Stimulated activated CD8-positive, alpha-beta memory T cell treated with anti-CD3 and anti-CD28 coated beads, Interleukin-12 subunit alpha, Interleukin-12 subunit beta, amount 100 ng/mL, for 24 hours (primary cell): ENCODE measurements at regions not wholly inside any gene's neighbourhood (a gene's known extent, or its start where the extent isn't known, plus 50 kb on each side); places are given as distances from the start of the nearest gene placed in this dataset.
"Not testable (repeated sequence)": the region's sequence is repeated elsewhere in the genome, so short reads cannot be mapped to it uniquely, and the experiment has no call there.

Experiments used
- DNase-seq: peaks from one replicate; pipeline ENCODE4 v3.0.0-alpha.2; 2020; ENCODE audit errors: extremely low read depth

DNA sequence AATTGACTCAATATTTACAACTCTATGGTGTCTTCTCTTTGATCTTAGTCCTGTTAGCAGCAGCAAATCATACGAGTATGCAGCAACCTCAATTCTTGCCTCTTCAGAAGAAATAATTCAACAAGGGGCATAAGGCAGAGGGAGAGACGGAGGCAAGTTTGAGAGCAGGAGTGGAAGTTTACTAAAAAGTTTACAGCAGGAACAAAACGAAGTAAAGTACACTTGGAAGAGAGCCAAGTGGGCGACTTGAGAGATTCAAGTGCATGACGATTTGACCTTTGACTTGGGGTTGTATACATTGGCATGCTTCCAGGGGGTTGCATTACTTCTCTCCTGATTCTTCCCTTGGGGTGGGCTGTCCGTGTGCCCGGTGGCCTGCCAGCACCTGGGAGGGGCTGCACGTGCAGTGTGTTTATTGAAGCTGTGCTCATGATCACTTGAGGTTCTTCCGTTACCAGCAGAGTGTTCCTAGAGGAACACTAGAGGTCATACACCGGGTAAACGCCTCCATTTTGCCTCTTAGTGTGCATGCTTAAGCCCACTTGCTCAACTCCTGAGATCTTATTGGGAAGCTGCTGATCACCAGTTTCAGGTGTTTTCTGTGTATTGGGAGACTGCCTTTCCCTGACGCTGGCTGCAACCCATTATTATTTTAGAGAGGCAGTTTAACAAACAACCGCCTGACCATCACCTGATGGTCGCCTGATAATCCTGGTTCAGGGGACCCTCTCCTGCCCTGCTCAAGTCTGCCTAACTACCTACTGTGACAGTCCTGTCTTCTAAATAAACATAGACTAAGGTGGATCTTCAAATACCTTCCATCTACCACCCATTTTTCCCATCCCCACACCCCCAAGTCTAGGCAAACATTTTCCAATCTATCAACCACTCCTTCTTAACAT lies 172.4 kb upstream of the MYLIP start:
- DNase-seq, result no peak

DNA sequence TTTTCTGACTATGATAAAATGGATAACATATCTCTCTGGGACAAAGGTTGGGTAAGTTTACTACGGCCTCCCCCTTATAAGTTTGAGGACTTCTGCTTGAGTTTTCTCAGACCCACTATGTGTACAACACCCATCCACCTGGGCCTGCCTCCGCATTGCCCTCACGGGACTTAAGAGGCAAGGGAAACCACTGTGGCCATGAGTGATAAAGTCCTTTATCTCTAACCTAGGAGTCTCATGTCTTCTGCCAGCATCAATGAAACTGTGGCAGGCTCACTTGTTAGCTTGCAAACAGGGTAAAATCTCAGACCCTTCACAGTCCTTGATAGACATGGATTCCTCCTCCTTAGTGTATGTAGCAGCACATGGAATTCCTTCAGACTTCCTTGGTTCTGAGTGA lies 173.4 kb upstream of the MYLIP start:
- no peak for DNase-seq

DNA sequence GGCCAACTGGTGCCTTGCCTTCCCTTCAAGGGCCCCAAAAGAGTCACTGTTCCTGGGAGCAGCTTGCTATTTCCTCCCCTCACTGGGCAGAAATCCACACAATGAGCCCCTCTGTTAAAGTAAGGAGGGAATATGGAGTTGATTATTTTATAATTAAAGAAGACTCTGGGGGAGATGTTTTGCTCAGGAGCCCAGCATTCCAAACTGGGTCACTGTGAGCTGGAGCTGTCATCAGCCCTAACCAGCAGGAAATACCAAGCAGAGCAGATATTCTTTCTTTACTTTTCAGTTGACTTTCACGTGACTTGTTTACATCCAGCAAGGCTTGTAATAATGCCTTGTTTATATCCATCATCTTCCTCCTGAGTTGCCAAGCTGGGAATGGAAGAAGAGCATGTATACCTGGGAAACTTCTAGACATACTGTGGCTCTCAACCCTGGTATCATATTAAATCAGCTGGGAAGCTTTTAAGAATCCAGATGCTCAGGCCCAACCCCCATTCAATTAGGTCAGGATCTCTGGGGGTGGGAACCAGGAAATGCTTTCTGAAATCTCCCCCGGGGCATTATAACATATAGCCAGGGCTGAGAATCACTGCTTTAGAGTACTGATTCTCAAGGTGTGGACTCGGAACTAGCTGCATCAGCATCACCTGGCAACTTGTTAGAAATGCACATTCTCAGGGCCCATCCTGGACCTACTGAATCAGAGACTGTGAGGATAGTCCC lies 175.6 kb upstream of the MYLIP start:
- DNase-seq, result no peak

- DNase-seq, result no peak
Measured at GRCh38 chr6:15952231-15953151, 176.4 kb upstream of the MYLIP start.

DNA sequence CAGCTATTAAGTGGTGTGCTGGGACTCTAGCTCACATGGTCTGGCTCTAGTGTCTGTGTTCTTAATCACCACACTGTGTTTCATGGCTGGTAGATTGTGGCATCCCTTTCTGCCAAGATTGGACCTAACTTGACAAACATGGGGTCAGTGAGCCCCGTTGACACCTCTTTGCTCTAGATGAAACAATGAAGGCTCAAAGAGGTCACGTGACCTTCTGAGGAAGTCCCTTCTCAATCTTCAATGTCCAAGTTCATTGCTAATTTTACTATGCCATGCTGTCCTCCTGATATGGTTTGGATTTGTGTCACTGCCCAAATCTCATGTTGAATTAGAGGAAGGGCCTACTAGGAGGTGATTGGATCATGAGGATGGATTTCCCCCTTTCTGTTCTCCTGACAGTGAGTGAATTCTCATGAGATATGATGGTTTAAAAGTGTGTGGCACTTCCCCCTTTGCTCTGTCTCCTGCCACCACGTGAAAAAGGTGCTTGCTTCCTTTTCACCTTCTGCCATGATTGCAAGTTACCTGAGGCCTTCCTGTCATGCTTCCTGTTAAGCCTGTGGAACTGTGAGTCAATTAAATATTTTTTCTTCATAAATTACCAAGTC lies 177.8 kb upstream of the MYLIP start:
- no peak for DNase-seq

DNA sequence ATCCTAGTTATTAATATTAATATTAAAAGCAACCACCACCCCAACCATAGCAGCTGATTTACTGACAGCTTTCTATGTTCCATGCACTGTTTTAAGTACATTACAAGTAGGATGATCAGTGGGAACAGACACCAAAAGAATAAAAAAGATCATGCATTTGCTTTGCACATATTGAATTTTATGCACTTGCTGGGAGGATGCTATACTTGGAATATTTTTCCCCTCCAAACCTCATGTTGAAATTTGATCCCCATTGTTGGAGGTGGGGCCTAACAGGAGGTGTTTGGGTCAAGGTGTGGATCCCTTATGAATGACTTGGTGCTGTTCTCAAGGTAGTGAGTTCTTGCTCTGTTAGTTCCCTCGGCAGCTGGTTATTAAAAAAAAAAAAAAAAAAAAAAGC lies 178.9 kb upstream of the MYLIP start:
- DNase-seq, result no peak

DNA sequence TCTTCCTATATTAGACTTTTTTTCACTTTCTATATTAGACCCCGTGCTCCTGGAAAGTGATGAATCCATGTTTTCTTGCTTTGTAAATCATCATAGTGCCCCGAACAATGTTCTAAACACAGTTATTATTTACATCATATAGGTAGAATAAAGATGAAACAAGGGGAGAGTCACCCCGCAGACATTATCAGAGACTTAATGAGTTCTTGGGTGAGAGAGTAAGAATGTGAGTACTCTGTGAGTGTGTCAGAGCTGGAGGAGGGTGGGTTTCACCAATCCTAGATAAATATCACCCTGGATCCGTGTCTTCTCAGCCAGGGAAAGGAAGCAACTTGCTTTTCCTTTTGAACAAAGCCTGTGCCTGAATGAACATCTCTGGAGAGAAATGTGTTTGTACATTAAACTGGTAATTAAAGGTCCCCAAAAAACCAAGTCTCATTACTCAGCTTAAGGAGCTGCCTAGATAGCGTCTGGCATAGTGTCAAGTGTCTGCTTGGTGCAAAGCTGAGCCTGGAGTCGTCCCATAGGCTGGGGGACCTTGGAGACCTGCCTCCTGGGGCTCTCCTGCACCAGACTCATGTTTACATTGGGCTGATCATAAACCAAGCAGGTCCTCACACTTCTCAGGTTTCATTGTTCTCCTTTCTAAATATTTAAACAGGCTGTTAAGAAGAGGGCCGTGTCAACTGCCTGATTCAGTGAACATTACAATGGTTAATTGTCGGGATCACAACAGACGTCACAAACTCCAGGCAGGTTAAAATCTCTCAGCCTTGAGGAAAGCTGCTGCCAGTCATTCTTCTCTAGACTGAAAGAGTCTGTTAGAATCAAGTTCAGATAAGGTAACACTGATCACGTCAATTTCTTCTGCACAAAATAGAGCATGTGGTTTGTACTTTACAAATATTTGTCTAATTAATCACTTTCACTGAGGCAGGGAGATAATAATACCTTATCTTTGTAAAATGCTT lies 179.7 kb upstream of the MYLIP start:
- no peak for DNase-seq

GRCh38 chr6:15947923-15948322 lies 181.0 kb upstream of the MYLIP start:
- no peak for DNase-seq

- DNase-seq, result no peak
Measured at GRCh38 chr6:15947436-15947835, 181.4 kb upstream of the MYLIP start.

GRCh38 chr6:15946701-15947385 lies 182.0 kb upstream of the MYLIP start:
- no peak for DNase-seq

GRCh38 chr6:15945593-15946159 lies 183.2 kb upstream of the MYLIP start:
- no peak for DNase-seq

DNA sequence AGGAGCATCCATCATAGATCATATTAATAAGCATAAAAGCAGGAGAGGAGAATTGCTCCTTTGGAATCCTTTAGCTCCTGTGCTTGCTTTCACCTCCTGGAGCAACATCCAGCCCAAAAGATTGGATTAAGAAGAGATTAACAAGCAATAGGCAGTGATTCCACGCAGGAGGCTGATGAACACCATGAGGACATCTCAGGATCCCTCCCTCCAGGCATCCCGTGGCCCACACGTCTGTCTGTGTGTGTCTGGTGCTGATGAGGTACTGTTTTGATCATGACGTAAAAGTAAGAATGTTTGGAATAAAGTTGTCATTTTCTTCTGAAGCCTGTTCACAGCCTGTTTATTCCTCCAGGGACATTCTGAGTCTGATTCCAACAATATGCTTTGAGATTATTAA lies 185.5 kb upstream of the MYLIP start:
- no peak for DNase-seq

DNA sequence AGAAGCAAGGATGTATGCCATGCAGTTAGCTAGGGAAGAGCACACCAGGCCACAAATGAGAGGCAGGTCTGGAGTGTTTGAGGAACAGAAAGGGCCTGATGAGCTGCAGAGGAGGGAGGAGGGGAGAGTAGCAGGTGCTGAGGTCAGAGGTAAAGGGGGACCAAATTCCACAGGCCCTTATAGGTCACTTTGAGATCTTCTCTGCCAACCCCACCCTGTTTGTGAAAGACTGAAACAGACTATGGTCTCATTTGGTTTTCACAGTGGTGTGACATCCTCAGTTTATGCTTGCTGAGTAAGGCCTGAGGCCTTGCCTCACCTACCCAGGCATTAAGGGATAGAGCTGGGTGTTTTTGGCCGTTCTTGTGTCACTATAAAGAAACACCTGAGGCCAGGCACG lies 187.7 kb upstream of the MYLIP start:
- DNase-seq, result no peak

DNA sequence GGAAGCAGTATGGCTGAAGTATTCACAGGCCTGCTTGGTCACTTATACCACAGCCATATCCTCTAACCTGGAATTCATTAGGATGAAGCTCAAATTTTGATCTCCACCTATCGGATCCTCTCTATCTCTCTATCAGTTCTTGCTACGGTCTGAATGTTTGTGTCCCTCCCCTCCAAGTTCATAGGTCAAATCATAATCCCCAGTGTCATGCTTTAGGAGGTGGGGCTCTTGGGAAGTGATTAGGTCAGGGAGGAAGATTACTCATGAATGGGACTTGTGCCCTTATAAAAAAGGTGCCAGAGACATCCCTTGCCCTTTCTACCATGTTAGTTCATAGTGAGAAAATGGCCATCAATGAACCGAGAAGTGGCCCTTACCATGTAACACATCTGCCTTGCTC lies 190.8 kb upstream of the MYLIP start:
- no peak for DNase-seq

DNA sequence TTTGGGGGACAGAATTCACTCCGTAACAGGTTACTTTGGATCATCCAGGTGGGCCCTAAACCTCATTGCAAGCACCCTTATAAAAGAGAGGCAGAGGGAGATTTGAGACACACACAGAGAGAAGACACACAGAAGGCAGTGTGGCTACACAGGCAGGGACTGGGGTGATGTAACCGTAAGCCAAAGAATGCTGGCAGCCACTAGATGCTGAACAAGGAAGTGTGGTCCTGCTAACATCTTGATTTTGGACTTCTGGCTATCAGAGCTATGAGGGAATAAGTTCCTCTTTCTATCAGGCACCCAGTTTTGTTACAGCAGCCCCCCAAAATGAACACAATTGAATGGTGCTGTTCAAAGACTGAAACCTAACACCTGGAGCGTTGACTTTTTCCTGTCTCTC lies 191.3 kb upstream of the MYLIP start:
- no peak for DNase-seq

- DNase-seq, result no peak
Measured at GRCh38 chr6:15936503-15936902, 192.4 kb upstream of the MYLIP start.

- DNase-seq, result no peak
Measured at GRCh38 chr6:15935661-15936060, 193.2 kb upstream of the MYLIP start.

- DNase-seq, result not testable (repeated sequence)
Measured at GRCh38 chr6:15931697-15932096, 197.2 kb upstream of the MYLIP start.

- DNase-seq, result no peak
Measured at GRCh38 chr6:15930207-15930606, 198.7 kb upstream of the MYLIP start.

DNA sequence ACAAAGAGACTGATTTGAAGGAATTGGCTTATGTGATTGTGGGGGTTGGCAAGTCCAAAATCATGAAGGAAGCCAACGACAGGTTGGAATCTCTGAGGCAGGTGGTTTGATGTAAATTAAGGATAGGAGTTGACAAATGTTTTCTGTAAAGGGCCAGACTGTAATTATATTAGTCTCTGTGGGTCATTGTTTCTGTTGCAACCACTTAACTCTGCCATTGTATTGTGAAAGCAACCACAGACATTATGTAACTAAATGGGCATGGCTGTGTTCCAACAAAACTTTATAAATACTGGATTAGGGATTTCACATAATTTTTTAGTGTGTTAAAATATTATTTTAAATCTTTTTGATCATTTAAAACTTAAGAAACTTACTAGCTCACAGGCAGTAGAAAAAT lies 199.2 kb upstream of the MYLIP start:
- no peak for DNase-seq
